A673 (cell line): ENCODE measurements at regions not wholly inside any gene's neighbourhood (a gene's known extent, or its start where the extent isn't known, plus 50 kb on each side); places are given as distances from the start of the nearest gene placed in this dataset.

Experiments
- CTCF ChIP-seq: fragments of 300-800, 200-600 bp; sonication (generic); conservative IDR thresholded peaks from 2 replicates; pipeline ENCODE4 v1.5.1; 2017; ENCODE audit warnings: low read depth, mild to moderate bottlenecking, antibody characterized with exemption, low read length, moderate library complexity, mixed read lengths
- EZH2 ChIP-seq: fragments of 200-600 bp; sonication (generic); IDR thresholded peaks from 2 replicates; pipeline ENCODE4 v1.6.1; 2017; ENCODE audit warnings: borderline replicate concordance, low read depth, mild to moderate bottlenecking, mixed read lengths, antibody characterized with exemption, low read length; ENCODE audit not compliant: poor library complexity, severe bottlenecking

GRCh38 chr9:27880635-27881034 is 307.4 kb upstream of the C9orf72 start:
- TF ChIP-seq CTCF (no peak), EZH2 (no peak)
